Hippocampal formation (tissue), 2 donors: ENCODE measurements at regions not wholly inside any gene's neighbourhood (a gene's known extent, or its start where the extent isn't known, plus 50 kb on each side); places are given as distances from the start of the nearest gene placed in this dataset.

Source experiments
- DNase-seq, 2 donors: peaks; one replicate each; lab custom pipeline; 2025; lab: John Stamatoyannopoulos, UW

GRCh38 chr10:43785252-43785651, 136.6 kb upstream of the ZNF32 start:
- DNase-seq: no peak

- DNase-seq: no peak
Measured at GRCh38 chr10:43782814-43783213, 134.1 kb upstream of the ZNF32 start.

- no peak for DNase-seq
Measured at GRCh38 chr10:43781480-43782361, 133.0 kb upstream of the ZNF32 start.

DNA sequence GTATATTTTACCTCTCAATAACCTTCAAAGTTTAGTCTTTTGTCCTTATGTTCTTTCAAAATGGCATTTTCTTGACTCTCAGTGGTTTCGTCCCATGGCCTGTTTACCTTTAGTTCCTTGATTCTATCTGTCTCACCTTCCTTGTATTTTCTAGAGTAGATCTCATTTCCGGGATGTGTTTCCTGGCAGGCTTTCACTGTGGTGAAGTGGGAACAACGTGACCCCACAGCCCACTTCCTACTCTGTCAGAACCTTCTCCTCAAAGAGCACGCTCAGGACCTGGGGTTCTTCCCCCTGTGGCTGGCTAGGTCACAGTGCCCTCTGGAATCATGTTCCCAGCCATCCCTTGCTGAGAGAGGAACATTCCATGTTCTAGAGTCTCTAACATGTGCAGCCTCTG, 129.9 kb upstream of the ZNF32 start:
- no peak for DNase-seq

GRCh38 chr10:43775384-43775783, 126.7 kb upstream of the ZNF32 start:
- DNase-seq: no peak

DNA sequence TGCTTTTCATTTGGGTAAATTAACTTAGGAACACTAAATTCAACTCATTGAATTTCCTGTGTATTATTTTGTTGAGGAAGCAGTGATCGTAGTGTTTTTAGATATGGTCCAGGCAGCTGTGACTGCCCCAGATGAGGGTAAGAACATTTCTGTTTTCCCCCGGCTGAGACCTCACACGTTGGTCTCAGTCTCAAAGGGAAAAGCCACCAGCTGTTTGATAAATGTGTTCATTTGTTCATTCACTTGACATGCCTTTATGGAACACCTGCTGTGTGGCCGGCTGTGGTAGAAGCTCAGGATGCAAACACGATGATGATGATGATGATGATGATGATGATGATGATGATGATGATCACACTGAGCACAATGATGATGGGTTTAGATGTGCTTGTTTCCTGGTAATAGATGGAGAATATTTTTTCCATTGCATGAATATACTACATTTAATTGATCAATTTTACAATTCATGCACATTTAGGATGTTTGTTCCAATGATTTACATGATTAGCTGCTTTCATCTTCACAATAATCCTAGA, 125.6 kb upstream of the ZNF32 start:
- DNase-seq: no peak

DNA sequence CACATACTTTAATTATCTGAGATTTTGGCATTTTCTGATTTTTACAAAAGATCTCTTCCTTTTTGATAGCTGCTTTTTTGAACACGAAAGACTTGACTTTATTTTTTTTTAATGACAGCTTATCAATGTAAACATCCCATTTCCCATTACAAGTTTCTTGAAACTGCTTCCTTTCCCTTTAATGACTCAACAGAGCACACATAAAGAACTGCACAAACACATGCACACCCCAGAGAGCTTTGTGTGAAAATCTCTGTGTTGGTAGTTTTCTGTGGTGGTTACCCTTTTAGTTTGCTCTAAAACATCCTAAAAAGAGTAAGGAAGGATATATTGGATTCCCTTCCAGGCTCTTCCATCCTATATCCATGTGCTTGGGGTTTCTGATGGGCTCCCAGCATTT, 125.1 kb upstream of the ZNF32 start:
- no peak for DNase-seq

GRCh38 chr10:43772171-43772570, 123.5 kb upstream of the ZNF32 start:
- DNase-seq: no peak

DNA sequence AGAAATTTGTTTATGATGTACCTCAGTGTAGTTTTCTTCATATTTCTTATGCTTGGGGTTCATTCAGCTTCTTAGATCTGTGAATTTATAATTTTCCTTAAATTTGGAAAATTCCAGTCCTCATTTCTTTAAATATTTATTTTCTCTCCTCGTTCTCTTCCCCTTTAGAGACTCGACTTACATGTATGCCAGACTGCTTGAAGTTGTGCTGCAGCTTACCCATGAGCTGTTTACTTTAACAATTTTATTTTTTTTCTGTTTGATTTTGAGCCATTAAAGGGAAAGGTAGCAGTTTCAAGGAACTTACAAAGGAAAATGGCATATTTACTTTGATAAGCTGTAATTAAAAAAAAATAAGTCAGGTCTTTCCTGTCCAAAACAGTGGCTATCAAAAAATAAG, 123.0 kb upstream of the ZNF32 start:
- no peak for DNase-seq

- no peak for DNase-seq
Measured at GRCh38 chr10:43765516-43765915, 116.8 kb upstream of the ZNF32 start.

DNA sequence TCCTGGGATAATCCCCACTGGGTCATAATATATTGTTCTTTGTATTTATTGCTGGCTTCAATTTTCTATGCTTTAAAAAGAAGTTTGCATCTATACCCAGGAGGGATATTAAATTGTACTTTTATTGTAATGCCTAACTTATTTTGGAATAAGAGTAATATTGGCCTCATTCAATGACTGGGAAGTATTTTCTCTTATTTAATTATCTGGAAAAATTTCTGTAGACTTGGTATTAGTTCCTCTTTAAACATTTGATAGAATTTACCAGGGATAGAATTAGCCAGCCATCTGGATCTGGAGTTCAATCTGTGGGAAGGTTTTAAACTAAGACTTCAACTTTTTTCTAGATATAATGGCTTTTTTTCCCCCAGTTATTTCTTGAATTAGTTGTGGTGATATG, 115.2 kb upstream of the ZNF32 start:
- no peak for DNase-seq

- DNase-seq: no peak
Measured at GRCh38 chr10:43760514-43760913, 111.8 kb upstream of the ZNF32 start.

GRCh38 chr10:43759216-43759615, 110.5 kb upstream of the ZNF32 start:
- DNase-seq: no peak

- DNase-seq: no peak
Measured at GRCh38 chr10:43756341-43756740, 107.7 kb upstream of the ZNF32 start.

DNA sequence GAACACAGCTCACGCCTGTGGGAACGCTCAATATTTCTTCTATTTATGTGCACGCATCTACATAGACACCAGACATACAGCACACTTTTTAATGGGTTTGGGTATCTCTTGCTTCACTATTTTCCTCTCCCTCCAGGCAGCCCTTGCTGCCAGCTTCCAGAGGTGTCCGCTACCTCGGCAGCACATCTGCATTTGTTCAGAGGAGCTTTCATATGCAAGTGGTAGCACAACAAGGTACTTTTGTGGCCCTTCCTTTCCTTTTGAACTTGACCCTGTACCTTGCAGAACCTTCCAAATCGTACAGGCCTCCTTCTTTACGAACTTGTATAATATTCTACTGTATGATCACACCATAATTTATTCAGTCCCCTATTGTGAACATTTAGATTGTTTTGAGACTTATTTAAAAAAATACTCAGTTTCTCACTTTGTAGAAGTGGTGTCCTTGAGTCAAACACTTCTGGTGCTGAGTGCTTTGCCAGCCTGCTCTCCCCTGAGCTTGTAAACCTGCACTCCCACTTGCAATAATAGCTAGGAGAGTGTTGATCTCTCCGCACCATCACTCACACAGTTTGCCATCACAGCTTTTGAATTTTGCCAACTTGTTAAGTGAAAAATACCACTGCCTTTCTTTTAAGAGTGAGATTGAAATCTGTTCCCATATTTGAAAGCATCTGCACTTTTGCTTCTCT, 106.0 kb upstream of the ZNF32 start:
- no peak for DNase-seq

DNA sequence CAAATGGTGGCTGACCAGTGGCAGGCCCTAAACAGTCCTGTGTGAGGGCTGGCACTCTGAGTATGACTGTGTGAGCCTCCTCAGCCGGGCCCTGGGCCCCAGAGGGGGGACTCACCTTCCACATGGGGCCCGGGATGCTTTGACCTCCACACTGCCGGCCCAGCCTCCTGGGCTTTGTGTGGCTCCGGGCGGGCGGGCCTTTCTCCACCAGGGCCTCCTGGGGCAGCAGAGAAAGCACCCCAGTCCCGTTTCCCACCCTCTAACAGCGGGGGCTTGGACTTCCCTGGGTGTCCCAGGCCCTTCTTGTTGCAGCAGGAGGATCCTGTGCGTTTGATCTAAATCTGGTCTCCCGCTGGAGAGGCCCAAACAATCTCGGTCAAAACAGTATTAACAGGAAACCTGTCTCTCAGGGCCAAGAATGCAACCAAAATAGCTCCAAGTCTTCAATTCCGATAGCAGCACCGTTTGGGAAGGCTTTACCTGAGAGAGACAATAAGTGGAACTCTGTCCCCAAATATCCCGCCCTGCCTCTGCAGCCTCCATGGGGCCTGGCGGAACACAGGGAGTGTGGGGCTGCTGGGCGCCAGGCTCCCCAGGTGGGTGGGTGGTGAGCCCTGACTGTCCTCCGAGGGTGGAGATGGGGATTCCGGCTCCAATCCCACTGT, 104.8 kb upstream of the ZNF32 start:
- DNase-seq: no peak

DNA sequence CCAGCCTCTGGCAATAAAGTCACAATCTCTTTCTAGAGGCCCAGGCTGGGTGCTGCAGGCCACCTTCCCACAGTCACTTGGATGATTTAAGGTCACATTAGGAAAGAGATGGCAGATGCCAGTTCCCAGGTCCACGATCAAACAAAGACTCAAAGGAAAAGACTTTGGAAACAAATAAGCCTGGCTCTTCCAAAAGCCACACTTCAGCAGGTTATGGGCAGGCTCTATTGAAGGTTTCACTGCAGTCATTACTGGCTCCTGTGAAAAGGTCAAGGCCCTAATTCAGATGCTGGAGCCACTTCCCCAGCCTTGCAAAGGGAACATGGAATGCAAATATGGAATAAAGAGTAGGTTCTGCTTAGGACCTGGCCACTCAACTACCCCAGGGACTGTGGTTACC, 104.0 kb upstream of the ZNF32 start:
- DNase-seq: no peak

- DNase-seq: no peak
Measured at GRCh38 chr10:43751646-43752045, 103.0 kb upstream of the ZNF32 start.

DNA sequence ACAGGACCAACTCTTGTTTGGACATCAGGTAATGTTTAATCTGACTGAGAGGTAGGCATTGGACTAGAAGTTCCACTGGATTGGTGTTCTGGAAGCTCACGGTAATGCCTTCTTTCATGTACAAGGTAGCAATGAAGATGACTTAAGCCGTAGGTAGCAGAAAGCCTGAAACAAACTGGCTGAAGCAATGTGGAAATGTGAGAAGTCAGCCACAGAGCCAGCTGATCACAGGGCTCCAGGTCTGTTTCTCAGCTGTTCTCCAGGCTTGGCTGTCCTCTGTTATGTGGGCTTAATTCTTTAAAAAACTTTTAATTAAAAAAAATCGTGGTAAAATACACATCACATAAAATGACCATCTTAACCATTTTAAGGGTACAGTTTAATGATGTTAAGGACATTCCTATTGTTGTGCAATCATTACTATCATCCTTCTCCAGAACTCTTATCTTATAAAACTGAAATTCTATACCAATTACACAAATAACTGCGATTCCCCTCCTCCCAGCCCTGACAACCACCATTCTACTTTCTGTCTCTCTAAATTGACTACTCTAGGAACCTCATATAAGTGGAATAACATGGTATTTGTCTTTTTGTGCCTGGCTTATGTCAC, 101.4 kb upstream of the ZNF32 start:
- DNase-seq: no peak

DNA sequence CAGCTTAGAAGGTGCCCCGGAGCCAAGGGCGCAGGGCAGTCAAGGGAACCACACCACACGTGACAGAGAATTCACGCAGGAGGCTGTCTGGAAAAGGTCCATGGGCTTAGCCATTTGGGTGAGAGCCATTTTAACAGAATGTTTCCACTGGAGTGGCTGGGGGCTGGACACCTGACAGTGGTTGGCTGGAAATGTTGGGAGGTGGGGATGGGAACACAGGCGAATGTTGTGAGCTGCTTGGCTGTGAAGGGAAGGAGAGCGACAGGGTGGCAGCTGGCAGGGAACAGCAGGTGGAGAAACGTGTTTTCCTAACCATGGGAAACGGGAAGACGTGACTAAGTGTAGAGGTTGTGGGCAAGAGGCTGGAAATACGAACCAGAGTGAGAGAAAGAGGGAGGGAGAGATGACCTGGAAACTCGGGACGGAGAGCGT, 100.5 kb upstream of the ZNF32 start:
- DNase-seq: no peak

GRCh38 chr10:43748560-43748959, 99.9 kb upstream of the ZNF32 start:
- DNase-seq: no peak

DNA sequence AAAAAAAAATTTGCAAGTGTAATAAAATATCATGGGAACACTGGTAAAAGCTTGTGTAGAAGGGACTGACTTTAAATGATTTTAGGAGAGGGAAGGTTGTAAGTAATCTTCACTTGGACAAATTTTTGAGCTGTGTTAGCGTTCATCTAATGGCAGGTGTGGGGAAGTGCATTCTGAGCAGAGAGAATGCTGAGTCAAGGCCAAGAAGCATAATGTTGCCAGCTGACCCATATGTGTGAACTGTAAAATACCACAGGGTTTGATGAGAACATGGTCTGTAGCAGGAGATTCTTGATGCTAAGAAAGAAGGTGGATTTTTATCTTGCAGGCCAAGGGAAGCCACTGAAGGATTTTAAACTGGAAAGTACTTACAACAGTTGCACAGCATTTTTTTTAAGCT, 98.2 kb upstream of the ZNF32 start:
- no peak for DNase-seq
